MM.1S (cell line): ENCODE measurements at regions not wholly inside any gene's neighbourhood (a gene's known extent, or its start where the extent isn't known, plus 50 kb on each side); places are given as distances from the start of the nearest gene placed in this dataset.

Experiments used
- DNase-seq: peaks from one replicate; pipeline ENCODE4 v3.0.0-alpha.2; 2015
- H2AFZ ChIP-seq: fragments of 300-600 bp; sonication (generic); 2 replicates; pipeline ENCODE4 v1.6.0; 2016; ENCODE audit warnings: antibody characterized with exemption, low read length
- H3F3A ChIP-seq: fragments of 300-600 bp; sonication (generic); 2 replicates; pipeline ENCODE4 v1.6.1; 2016; ENCODE audit warnings: mild to moderate bottlenecking, antibody characterized with exemption, low read length, moderate library complexity, mixed read lengths; ENCODE audit not compliant: insufficient read depth
- H3K27ac ChIP-seq: fragments of 300-600 bp; sonication (generic); 2 replicates; pipeline ENCODE4 v1.5.1; 2016; ENCODE audit warnings: mild to moderate bottlenecking, low read length
- H3K27me3 ChIP-seq: fragments of 300-600 bp; sonication (generic); replicated peaks from 2 replicates; pipeline ENCODE4 v1.6.0; 2016; ENCODE audit warnings: low read length; ENCODE audit not compliant: insufficient read depth
- H3K36me3 ChIP-seq: fragments of 300-600 bp; sonication (generic); replicated peaks from 2 replicates; pipeline ENCODE4 v1.6.1; 2016; ENCODE audit warnings: mild to moderate bottlenecking, low read length, mixed read lengths; ENCODE audit not compliant: insufficient read depth
- H3K4me1 ChIP-seq: fragments of 300-600 bp; sonication (generic); 2 replicates; pipeline ENCODE4 v1.6.1; 2016; ENCODE audit warnings: low read length, mixed read lengths
- H3K4me2 ChIP-seq: fragments of 300-600 bp; sonication (generic); 2 replicates; pipeline ENCODE4 v1.6.0; 2016; ENCODE audit warnings: low read depth, low read length
- H3K4me3 ChIP-seq: fragments of 300-600 bp; sonication (generic); 2 replicates; pipeline ENCODE4 v1.5.1; 2016; ENCODE audit warnings: low read length, mixed read lengths
- H3K79me2 ChIP-seq: fragments of 300-600 bp; sonication (generic); 2 replicates; pipeline ENCODE4 v1.6.1; 2016; ENCODE audit warnings: mixed run types, low read length, mixed read lengths
- H3K9ac ChIP-seq: fragments of 300-600 bp; sonication (generic); 2 replicates; pipeline ENCODE4 v1.6.1; 2016; ENCODE audit warnings: low read length, mixed read lengths
- H3K9me2 ChIP-seq: fragments of 300-600 bp; sonication (generic); replicated peaks from 2 replicates; pipeline ENCODE4 v1.6.1; 2016; ENCODE audit warnings: mild to moderate bottlenecking, low read length, mixed read lengths; ENCODE audit not compliant: insufficient read depth
- H3K9me3 ChIP-seq: fragments of 300-600 bp; sonication (generic); replicated peaks from 2 replicates; pipeline ENCODE4 v1.6.1; 2016; ENCODE audit warnings: mild to moderate bottlenecking, low read length, mixed read lengths; ENCODE audit not compliant: insufficient read depth
- H4K20me1 ChIP-seq: fragments of 300-600 bp; sonication (generic); 2 replicates; pipeline ENCODE4 v1.6.1; 2016; ENCODE audit warnings: mild to moderate bottlenecking, low read length, moderate library complexity, mixed read lengths; ENCODE audit not compliant: insufficient read depth
- EZH2 ChIP-seq: fragments of 300-600 bp; sonication (generic); optimal IDR thresholded peaks from 2 replicates; pipeline ENCODE3; 2017; ENCODE audit warnings: low read depth, mild to moderate bottlenecking, antibody characterized with exemption, low read length, mixed read lengths
- EZH2phosphoT487 ChIP-seq: fragments of 300-600 bp; sonication (generic); IDR thresholded peaks from 2 replicates; pipeline ENCODE4 v1.6.1; 2018; ENCODE audit warnings: antibody characterized with exemption, low read length
- TF ChIP-seq, protein P1 (sequence below): fragments of 300-600 bp; sonication (generic); IDR thresholded peaks from 2 replicates; pipeline ENCODE4 v1.5.1; 2016; ENCODE audit warnings: antibody characterized with exemption, low read length, mixed read lengths

DNA sequence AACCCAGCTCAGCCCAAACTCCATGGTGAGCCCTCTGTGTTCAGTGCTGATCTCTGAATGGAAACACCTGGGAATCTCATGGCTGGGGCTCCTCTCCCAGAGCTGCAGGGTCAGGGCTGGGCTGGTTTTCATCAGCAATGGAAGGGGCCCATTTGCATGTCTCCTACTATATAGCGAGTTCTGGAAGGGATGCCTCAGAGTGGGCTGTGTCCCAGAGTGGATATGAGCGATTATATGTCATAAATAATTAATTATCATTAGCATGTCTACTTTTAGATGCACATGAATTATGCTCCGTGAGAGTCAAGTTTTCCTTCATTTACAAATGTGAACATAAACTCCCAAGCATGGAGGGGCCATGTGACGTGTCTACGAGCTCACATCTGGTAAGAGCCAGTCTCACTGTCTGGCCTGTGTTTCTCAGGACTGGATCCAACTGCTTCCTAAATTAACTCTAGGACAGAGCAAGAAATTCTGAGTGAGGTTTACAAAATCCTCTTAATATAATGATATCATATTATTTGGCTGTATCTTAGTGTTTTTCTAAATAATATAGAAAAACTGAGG, 553.4 kb downstream of the GOLGA6L6 start:
- Histone ChIP-seq H3F3A (no peaks in the 10 kb centered on the region), H2AFZ (no peak overlapping the region), H3K9me2 (no peaks in the 10 kb centered on the region), H3K27ac (no peak overlapping the region), H3K27me3 (no peaks in the 10 kb centered on the region), H3K4me2 (no peak overlapping the region), H3K4me1 (no peaks in the 10 kb centered on the region), H3K9ac (no peak overlapping the region), H4K20me1 (no peaks in the 10 kb centered on the region), H3K36me3 (no peaks in the 10 kb centered on the region), H3K9me3 (no peaks in the 10 kb centered on the region), H3K4me3 (no peak overlapping the region), H3K79me2 (no peaks in the 10 kb centered on the region)
- TF ChIP-seq EZH2phosphoT487 (no peak), EZH2 (no peak)
- TF ChIP-seq, protein P1, sequence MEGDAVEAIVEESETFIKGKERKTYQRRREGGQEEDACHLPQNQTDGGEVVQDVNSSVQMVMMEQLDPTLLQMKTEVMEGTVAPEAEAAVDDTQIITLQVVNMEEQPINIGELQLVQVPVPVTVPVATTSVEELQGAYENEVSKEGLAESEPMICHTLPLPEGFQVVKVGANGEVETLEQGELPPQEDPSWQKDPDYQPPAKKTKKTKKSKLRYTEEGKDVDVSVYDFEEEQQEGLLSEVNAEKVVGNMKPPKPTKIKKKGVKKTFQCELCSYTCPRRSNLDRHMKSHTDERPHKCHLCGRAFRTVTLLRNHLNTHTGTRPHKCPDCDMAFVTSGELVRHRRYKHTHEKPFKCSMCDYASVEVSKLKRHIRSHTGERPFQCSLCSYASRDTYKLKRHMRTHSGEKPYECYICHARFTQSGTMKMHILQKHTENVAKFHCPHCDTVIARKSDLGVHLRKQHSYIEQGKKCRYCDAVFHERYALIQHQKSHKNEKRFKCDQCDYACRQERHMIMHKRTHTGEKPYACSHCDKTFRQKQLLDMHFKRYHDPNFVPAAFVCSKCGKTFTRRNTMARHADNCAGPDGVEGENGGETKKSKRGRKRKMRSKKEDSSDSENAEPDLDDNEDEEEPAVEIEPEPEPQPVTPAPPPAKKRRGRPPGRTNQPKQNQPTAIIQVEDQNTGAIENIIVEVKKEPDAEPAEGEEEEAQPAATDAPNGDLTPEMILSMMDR: no peak
- no peak for DNase-seq

DNA sequence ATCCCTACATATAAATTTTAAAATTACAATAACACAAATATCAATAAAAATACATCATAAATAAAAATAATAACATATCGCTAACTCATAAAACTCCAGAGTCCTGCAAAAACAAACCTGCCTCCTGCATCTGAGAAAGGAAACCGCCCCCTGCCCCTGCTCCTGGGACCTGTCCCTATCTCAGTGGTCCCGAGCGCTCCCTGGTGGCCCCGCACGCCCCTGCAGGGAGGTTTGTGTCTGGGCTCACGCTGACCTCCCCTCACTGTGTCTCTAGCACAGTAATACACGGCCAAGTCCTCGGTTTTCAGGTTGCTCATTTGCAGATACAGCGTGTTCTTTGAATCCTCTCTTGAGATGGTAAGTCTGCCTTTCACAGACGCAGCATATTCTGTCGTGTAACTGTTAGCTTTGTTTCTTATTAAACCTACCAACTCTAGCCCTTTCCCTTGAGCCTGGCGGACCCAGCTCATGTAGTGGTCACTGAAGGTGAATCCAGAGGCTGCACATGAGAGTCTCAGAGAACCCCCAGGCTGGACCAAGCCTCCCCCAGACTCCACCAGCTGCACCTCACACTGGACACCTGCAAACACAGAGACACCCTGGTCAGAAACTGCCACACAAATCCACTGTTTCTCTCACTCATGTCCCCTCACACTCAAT, 554.1 kb downstream of the GOLGA6L6 start:
- Histone ChIP-seq H3K9me3 (no peaks in the 10 kb centered on the region), H3K27ac (no peak overlapping the region), H3K4me3 (no peak overlapping the region), H3K36me3 (no peaks in the 10 kb centered on the region), H3K4me2 (no peak overlapping the region), H4K20me1 (no peaks in the 10 kb centered on the region), H3K4me1 (no peaks in the 10 kb centered on the region), H3K79me2 (no peaks in the 10 kb centered on the region), H3K9ac (no peak overlapping the region), H3K27me3 (no peaks in the 10 kb centered on the region), H3F3A (no peaks in the 10 kb centered on the region), H3K9me2 (no peaks in the 10 kb centered on the region), H2AFZ (no peak overlapping the region)
- DNase-seq: no peak
- TF ChIP-seq, protein P1: peak; percentile 33
- TF ChIP-seq EZH2: no peak

DNA sequence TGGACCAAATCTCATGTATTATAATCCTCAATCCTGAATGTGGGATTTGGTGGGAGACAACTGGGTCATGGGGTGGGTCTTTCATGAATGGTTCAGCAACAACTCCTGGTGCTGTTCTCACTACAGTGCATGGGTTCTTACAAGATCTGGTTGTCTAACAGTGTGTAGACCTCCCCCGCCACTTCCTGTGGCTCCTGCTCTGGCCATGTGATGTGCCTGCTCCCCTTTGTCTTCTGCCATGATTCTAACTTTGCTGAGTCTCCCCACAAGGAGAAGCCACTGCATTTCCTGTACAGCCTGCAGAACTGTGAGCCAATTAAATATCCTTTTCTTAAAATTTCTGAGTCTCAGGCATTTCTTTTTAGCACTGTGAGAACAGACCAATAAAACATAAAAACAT, 557.5 kb downstream of the GOLGA6L6 start:
- no peak overlapping the region for H3K27ac ChIP-seq
- DNase-seq: no peak
- no peak overlapping the region for H2AFZ ChIP-seq
- H3K4me2 ChIP-seq: no peak overlapping the region
- H4K20me1 ChIP-seq: no peaks in the 10 kb centered on the region
- no peaks in the 10 kb centered on the region for H3K79me2 ChIP-seq
- H3K9ac ChIP-seq: no peak overlapping the region
- TF ChIP-seq EZH2phosphoT487 (no peak), EZH2 (no peak)
- TF ChIP-seq, protein P1: no peak
- H3K4me1 ChIP-seq: no peaks in the 10 kb centered on the region
- no peaks in the 10 kb centered on the region for H3K9me3 ChIP-seq
- no peaks in the 10 kb centered on the region for H3K9me2 ChIP-seq
- no peaks in the 10 kb centered on the region for H3K36me3 ChIP-seq
- no peak overlapping the region for H3K4me3 ChIP-seq
- H3F3A ChIP-seq: no peaks in the 10 kb centered on the region
- no peaks in the 10 kb centered on the region for H3K27me3 ChIP-seq
